GDM1 (cell line): ENCODE measurements at regions not wholly inside any gene's neighbourhood (a gene's known extent, or its start where the extent isn't known, plus 50 kb on each side); places are given as distances from the start of the nearest gene placed in this dataset.
"Not testable (repeated sequence)": the region's sequence is repeated elsewhere in the genome, so short reads cannot be mapped to it uniquely, and the experiment has no call there.

Source experiments
- DNase-seq: peaks from one replicate; lab custom pipeline; 2025; lab: John Stamatoyannopoulos, UW

DNA sequence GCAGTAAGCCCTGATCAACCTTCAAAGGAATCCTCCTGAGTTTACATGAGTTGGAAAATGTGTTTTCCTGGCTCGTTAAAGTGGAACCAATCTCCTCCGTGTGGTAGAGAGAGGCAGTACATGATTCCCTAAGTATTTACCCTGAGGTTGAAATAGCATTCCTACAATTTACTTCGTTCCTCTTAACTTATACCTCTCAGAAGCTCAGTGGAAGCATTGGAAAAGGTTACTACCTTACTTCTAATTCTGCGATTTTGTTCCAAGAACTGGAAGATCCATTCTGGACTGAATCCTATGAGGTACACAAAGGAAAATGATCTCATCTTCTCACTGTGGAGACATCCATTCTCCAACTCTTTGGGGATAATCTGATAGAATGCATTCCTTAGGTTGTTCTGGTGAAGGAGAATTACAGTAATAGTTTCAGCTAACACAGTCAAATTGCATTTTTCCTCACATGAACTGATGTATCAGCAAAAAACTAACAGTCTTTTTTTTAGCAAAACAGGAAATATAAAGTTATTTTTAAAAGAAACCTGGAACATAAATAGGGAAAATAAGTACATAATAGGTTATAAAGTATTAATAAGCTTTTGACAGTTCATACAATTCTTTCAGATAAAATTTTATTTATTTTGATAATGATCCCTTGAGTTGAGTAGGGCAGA is 475.6 kb downstream of the PDZRN4 start:
- no peak for DNase-seq

DNA sequence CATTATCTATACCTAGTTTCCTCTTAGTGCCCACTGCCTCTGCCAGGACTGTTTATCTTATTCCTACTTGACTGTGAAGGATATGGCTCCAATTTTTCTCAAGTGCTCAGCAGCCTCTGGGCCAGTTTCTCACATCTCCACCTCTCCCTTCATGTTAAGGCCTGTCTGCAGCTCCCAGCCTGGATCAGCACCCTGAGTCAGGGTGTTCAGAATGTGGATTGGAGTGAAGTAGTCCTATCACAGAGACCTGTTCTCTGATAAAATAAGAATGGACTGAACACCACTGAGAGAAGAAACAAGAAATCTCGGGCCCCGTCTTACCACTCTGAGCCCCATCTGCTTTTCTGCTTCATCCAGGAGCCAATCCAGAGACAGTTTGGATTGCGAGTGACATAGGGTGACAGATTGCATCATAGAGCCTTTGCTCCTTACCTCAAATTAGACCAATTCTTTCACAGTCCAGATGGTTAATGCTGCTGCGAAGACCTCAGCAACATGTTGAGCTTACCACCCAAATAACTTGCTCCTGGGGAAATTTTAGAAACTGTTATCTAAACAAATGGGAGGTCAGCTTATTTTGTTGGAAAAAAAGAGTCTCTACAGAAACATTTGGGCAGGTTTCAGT is 473.1 kb downstream of the PDZRN4 start:
- DNase-seq, result no peak

- no peak for DNase-seq
Observed at GRCh38 chr12:41656454-41656853, 468.3 kb downstream of the PDZRN4 start.

DNA sequence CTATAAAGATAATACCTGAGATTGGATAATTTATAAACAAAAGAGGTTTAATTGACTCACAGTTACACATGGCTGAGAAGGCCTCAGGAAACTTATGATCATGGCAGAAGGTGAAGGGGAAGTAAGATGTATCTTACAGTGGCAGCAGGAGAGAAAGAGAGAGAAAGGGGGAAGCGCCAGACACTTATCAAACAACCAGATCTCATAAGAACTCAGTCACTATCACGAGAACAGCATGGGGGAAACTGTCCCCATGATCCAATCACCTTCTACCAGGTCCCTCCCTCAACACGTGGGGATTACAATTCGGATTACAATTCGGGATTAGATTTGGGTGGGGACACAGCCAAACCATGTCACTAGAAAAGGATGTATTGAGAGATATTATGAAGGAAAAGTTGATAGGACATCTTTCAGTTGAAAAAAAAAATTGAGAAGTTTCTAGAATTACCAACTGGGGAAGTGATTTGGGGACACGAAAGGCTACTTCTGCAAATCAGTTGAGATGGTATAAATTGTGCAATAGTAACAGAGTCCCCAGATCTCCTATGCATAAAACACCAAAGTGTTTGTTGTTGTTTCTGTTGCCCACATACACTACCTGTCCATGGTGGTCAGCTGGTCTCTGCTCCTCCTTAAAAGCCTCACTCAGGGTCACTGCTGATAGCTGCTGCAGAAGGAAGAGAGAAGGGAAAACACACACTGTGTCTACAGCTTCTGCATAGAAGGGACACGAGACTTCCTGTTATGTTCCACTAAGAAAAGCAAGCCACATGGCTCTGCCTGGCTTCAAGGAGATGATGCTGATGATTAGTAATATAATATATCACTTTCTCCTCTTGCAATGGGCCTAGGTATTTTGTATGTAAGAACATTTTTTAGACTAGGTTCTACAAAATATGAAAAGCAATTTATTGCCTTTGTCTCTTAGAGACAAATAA is 465.5 kb downstream of the PDZRN4 start:
- no peak for DNase-seq

DNA sequence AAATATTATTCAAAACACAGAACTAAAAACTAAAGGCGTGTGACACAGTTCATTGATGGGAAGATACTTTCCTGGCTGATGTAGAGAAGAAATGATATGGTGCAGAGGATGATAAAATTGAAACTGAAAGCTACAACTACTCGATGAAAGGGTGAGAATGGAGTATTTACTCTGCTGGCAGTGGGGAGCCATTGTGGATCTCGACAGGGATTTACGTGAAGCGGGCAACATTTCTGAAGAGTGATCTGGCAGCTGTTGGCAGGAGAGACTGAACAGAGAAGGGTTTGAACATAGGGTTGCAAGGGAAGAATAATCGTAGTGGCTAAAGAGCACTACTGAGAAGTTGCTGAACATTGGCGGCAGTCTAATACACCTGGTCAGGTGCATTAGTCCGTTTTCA is 464.9 kb downstream of the PDZRN4 start:
- DNase-seq, result no peak

DNA sequence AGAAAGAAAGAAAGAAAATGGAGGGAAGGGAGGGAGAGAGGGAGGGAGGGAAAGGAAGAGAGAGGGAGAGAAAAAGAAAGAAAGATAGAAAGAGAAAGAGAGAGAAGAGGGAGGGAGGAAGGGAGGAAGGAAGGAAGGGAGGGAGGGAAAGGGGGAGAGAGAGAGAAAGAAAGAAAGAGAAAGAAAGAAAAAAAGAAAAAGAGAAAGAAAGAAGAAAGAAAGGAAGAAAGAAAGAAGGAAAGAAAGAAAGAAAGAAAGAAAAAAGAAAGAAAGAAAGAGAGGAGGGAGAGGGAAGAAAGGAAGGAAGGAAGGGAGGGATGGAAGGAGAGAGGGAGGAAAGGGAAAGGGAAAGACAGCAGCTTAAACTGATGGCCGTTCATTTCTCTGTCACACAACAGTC is 457.5 kb downstream of the PDZRN4 start:
- DNase-seq, result no peak

DNA sequence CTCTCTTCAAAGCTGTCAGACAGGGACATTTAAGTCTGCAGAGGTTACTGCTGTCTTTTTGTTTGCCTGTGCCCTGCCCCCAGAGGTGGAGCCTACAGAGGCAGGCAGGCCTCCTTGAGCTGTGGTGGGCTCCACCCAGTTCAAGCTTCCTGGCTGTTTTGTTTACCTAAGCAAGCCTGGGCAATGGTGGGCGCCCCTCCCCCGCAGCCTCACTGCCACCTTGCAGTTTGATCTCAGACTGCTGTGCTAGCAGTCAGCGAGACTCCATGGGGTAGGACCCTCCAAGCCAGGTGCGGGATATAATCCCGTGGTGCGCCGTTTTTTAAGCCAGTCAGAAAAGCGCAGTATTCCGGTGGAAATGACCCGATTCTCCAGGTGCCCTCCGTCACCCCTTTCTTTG is 454.7 kb downstream of the PDZRN4 start:
- DNase-seq, result not testable (repeated sequence)

DNA sequence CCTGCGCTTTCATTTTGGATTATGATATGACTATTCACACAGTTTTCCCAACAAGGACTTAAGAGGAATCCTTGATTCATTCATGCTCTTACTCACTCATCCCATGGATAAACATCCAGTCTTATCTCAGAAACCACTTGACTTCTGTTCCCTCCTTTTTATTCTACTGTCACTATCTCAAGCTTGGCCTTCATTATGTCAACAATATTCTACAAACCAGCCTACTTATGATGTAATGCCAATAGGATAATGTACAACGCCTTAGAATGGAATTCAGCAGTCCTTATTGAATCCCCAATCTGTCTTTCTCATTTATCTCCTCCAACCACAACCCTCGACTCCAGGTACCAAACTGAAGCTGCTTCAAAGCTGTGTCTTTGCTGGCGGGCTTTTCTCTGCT is 448.5 kb downstream of the PDZRN4 start:
- DNase-seq, result no peak

- DNase-seq, result no peak
Observed at GRCh38 chr12:41635626-41636364, 447.7 kb downstream of the PDZRN4 start.

GRCh38 chr12:41634091-41634490 is 446.0 kb downstream of the PDZRN4 start:
- no peak for DNase-seq

DNA sequence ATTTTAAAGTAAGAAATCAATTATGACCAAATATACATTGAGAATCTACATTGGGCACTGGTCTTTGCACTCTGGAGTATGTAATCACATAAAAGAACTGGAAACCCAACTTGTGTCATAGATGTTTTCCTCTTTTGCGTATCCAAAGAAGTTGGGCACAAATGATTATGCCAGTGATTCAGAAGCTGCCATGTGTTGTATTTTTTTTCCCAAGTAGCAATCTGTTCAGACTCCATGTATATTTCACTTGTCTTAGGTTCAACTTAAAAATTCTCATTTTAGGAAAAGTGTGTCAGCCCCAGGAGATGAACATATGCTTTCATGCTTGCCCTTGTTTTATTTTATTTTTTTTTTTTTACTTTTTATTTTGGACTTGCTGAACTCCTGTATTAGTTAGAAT is 441.5 kb downstream of the PDZRN4 start:
- DNase-seq, result no peak

DNA sequence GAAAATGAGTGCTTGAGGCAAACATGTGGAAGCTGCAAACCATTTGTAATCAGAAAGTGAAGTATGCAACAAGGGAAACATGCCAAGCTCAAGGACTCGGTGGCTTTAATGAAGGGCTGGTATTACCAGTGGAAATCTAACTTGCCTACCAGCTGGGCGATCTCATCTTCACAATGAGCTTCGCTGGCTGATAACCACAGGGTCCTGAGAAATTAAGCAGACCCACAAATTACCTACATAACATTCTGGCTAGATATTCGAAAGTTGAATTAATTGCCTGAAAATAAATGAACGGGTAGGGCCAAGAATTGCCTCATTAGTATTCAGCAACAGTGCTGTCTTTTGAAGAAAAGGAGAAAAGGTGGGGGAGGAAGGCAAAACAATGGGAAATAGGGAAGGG is 439.4 kb downstream of the PDZRN4 start:
- DNase-seq, result no peak

DNA sequence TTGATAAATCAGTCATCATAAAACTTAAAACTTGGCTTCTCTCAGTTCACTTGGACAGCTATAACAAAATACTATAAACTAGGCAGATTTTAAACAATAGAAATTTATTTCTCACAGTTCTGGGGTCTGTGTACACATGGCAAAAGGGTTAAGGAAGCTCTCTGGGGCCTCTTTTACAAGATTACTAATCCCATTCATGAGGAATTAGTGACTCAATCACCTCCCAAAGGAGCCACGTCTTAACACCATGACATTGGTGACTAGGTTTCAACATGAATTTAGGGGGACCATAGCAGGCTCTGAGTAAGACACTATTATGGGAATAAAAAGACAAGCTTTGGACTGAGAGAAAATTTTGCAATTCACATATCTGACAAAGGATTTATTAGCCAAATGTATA is 436.5 kb downstream of the PDZRN4 start:
- no peak for DNase-seq
